ENCODE measurements at regions not wholly inside any gene's neighbourhood (a gene's known extent, or its start where the extent isn't known, plus 50 kb on each side); places are given as distances from the start of the nearest gene placed in this dataset.

DNA sequence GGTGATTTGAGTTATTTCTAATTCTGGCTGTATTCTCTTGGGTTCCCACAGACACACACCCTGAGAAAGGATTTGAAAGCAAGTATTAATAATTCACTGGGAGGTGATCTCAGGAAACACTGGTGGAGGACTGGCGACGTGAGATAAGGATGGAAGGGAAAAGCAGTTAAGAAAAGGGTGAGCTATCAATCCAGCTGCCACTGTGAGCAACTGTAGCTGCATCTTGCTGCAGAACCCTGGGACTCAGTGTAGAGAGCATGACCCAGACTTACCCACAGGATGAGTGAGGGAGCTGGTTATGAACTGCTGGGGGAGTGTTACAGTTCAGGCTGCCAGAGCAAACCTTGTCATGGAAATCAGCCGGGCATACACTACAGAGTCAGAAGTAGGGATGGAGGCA lies 71.9 kb downstream of the RESF1 start:
- DNase-seq, result no peak
- TF ChIP-seq, protein P1, sequence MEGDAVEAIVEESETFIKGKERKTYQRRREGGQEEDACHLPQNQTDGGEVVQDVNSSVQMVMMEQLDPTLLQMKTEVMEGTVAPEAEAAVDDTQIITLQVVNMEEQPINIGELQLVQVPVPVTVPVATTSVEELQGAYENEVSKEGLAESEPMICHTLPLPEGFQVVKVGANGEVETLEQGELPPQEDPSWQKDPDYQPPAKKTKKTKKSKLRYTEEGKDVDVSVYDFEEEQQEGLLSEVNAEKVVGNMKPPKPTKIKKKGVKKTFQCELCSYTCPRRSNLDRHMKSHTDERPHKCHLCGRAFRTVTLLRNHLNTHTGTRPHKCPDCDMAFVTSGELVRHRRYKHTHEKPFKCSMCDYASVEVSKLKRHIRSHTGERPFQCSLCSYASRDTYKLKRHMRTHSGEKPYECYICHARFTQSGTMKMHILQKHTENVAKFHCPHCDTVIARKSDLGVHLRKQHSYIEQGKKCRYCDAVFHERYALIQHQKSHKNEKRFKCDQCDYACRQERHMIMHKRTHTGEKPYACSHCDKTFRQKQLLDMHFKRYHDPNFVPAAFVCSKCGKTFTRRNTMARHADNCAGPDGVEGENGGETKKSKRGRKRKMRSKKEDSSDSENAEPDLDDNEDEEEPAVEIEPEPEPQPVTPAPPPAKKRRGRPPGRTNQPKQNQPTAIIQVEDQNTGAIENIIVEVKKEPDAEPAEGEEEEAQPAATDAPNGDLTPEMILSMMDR (IDR thresholded peaks at IDR 0.05), result no peak
- Histone ChIP-seq H3K9me3 (no peaks in the 10 kb centered on the region), H3K36me3 (no peaks in the 10 kb centered on the region), H3K27ac (no peak overlapping the region), H3K27me3 (no peaks in the 10 kb centered on the region), H3K4me3 (no peak overlapping the region), H3K4me1 (peaks cover 0 to 15% (median 0%) of the 10 kb centered on the region in 4 donors)
- intact Hi-C loops (cut with DNase I; ENCODE audit: low total_unique reads), result loop anchor here (10.0 kb wide), 1 partner anchor 1274 kb away; no protein-coding TSS in a partner anchor

DNA sequence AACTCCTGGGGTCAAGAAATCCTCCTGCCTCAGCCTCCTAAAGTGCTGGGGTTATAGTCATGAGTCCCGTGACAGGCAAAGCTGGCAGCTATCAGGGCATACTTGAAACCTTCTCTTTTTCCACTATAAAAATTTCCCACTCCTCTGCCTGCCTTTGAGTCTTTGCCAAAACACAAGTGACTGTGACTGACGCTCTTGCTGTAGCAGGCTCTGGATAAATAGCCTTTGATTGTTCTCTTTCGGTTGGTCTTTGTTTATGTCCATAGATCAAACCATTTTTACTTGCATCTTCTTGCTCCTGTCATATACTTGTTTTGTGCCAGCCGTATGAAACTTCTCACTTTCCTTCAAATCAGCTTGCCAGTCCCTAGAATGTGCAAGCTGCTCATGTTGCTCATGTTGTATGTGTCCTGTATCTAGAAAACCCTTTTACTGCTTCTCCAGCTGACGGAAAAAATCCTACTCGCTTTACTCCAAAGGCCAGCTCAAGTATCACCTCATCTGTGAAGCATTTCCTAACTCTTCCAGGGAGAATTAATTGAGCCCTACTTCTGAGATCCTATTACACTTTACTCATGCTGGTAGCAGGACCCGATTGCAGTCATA lies 73.1 kb downstream of the RESF1 start:
- intact Hi-C loops (cut with DNase I; ENCODE audit: low total_unique reads), result loop anchor here (10.0 kb wide), 1 partner anchor 1272 kb away; no protein-coding TSS in a partner anchor
- peaks cover 0 to 15% (median 0%) of the 10 kb centered on the region in 4 donors for H3K4me1 ChIP-seq

DNA sequence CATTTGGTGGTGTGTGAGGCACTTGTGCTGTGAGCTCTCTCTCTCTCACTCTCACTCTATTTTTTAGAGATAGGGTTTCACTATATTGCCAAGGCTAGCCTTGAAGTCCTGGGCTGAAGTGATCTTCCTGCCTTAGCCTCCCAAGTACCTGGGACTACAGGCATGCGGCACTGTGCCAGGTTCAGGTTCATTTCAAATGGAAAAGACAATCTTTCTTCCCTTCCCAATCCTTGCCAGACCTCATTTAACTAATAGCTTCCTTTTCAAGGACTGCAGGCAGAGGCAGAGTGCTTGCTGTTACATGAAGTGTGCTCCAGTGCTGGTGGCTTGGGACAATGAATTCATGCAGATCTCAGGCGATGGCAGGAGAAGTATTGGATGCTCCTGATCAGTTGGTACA lies 73.2 kb upstream of the BICD1 start:
- intact Hi-C loops (cut with DNase I; ENCODE audit: low total_unique reads), result loop anchor here (10.0 kb wide), 1 partner anchor 1271 kb away; no protein-coding TSS in a partner anchor
- Histone ChIP-seq H3K4me3 (no peak overlapping the region), H3K36me3 (no peaks in the 10 kb centered on the region), H3K9me3 (no peaks in the 10 kb centered on the region), H3K27me3 (no peaks in the 10 kb centered on the region), H3K4me1 (peaks cover 0 to 15% (median 0%) of the 10 kb centered on the region in 4 donors), H3K27ac (no peak overlapping the region)
- no peak for DNase-seq
- TF ChIP-seq, protein P1 (IDR thresholded peaks at IDR 0.05), result no peak

More for the DNA sequence above, 73.1 kb downstream of the RESF1 start:
- TF ChIP-seq, protein P1 (IDR thresholded peaks at IDR 0.05), result no peak
- H3K4me3 ChIP-seq, result no peak overlapping the region
- no peak overlapping the region for H3K27ac ChIP-seq
- no peaks in the 10 kb centered on the region for H3K36me3 ChIP-seq
- DNase-seq, result no peak
- no peaks in the 10 kb centered on the region for H3K9me3 ChIP-seq
- no peaks in the 10 kb centered on the region for H3K27me3 ChIP-seq

DNA sequence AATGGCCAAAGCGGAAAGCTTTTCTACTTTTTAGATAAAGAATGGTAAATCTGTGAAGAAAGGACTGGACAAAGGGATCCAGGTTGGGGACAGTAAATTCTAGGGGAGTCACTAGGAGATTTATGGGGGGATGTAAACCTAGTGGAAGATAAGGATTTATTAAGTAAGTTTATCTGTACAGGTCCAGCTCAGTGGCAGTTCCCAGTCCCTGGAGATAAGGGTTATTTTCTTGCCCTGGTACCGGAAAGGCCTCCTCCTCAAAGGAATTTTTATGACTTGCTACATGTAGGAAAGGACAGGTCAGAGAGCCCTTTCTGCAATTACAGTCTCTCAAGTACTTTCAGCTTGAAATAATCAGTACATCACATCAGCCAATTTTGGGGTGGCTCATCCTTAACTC lies 72.6 kb upstream of the BICD1 start:
- intact Hi-C loops (cut with DNase I; ENCODE audit: low total_unique reads), result loop anchor here (10.0 kb wide), 1 partner anchor 1271 kb away; no protein-coding TSS in a partner anchor
- no peaks in the 10 kb centered on the region for H3K36me3 ChIP-seq
- TF ChIP-seq, protein P1 (IDR thresholded peaks at IDR 0.05), result no peak
- no peaks in the 10 kb centered on the region for H3K9me3 ChIP-seq
- no peak for DNase-seq
- no peaks in the 10 kb centered on the region for H3K27me3 ChIP-seq
- no peak overlapping the region for H3K27ac ChIP-seq
- H3K4me1 ChIP-seq, result peaks cover 0 to 15% (median 0%) of the 10 kb centered on the region in 4 donors
- no peak overlapping the region for H3K4me3 ChIP-seq

DNA sequence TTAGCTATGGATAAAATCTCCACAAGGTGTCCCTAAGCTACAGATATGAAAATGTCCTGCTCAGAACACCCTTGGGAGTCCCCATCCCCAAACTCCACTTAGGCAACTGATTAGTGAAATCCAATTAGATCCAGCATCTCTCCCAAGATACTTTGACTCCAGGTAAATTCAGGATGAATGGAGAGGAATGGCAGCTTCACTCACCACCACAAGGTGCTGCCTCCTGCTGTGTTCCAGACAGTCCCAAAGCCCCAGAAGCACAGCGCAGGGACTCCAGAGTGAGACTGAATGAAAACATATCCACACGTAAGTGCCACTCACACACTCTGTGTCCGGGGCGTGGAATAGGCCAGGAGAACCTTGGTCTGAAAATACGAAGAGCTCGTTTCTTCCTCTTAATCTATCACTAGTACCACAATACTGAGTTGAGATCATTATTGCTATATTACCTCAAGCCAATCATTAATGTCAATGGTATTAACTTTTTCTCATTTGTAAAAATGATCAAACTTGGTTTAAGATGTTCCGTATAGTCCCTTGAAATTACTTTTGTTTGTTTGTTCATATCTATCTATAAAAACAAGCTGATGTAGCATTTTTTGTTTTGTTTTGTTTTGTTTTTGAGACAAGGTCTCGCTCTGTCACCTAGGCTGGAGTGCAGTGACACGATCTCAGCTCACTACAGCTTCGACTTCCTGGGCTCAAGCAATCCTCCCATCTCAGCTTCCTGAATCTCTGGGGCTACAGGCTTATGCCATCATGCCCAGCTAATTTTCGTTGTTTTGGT lies 70.0 kb upstream of the BICD1 start:
- intact Hi-C loops (cut with DNase I; ENCODE audit: low total_unique reads), result loop anchor here (10.0 kb wide), 1 partner anchor 1268 kb away; no protein-coding TSS in a partner anchor

More for the DNA sequence above, 70.0 kb upstream of the BICD1 start:
- Histone ChIP-seq H3K4me3 (no peak overlapping the region), H3K9me3 (no peaks in the 10 kb centered on the region), H3K36me3 (no peaks in the 10 kb centered on the region), H3K4me1 (peaks cover 0 to 8% (median 0%) of the 10 kb centered on the region in 4 donors), H3K27me3 (no peaks in the 10 kb centered on the region), H3K27ac (no peak overlapping the region)
- no peak for DNase-seq
- TF ChIP-seq, protein P1 (IDR thresholded peaks at IDR 0.05), result no peak

All from tibial artery (tissue), 4 donors.